OCI-LY7 (cell line): ENCODE measurements at regions not wholly inside any gene's neighbourhood (a gene's known extent, or its start where the extent isn't known, plus 50 kb on each side); places are given as distances from the start of the nearest gene placed in this dataset.

Experiments used
- BruUV-seq: library from RNA; stranded (reverse); fragments of 400-500 nt; replicated peaks from 2 replicates; lab custom pipeline; 2021; lab: Mats Ljungman, UMichigan
- CTCF ChIA-PET: fragments of 300-600 bp; sonication (Branson Sonifier 250); formaldehyde crosslinking; loops from one replicate; lab custom pipeline; 2022; ENCODE audit warnings: antibody characterized with exemption; ENCODE audit not compliant: unreplicated experiment; lab: Charles Lee
- POLR2A ChIA-PET: fragments of 300-600 bp; sonication (Branson Sonifier 250); formaldehyde crosslinking; loops from one replicate; lab custom pipeline; 2022; ENCODE audit warnings: antibody characterized with exemption; lab: Charles Lee
- DNase-seq: peaks from one replicate; pipeline ENCODE4 v3.0.0-alpha.2; 2015; ENCODE audit warnings: low spot score
- H2AFZ ChIP-seq: fragments of 200-600 bp; sonication (generic), shearing (Covaris generic); 2 replicates; pipeline ENCODE4 v1.6.1; 2014; ENCODE audit warnings: mild to moderate bottlenecking, antibody characterized with exemption, low read length, moderate library complexity
- H3K27ac ChIP-seq: fragments of 200-600 bp; sonication (generic); 2 replicates; pipeline ENCODE4 v1.5.1; 2014; ENCODE audit warnings: mixed run types, low read depth, mild to moderate bottlenecking, moderate library complexity, low read length, inconsistent platforms; ENCODE audit not compliant: poor library complexity, severe bottlenecking
- H3K36me3 ChIP-seq: fragments of 200-600 bp; sonication (generic); 2 replicates; pipeline ENCODE4 v1.6.1; 2014; ENCODE audit warnings: mild to moderate bottlenecking, antibody characterized with exemption, low read length, moderate library complexity, mixed read lengths; ENCODE audit not compliant: insufficient read depth
- H3K4me1 ChIP-seq: fragments of 200-600 bp; sonication (generic); 2 replicates; pipeline ENCODE4 v1.5.1; 2014; ENCODE audit warnings: mild to moderate bottlenecking, low read length; ENCODE audit not compliant: insufficient read depth, poor library complexity, severe bottlenecking
- H3K4me2 ChIP-seq: fragments of 200-600 bp; sonication (generic); 2 replicates; pipeline ENCODE4 v1.6.1; 2014; ENCODE audit warnings: mild to moderate bottlenecking, low read length
- H3K4me3 ChIP-seq: fragments of 200-600 bp; sonication (generic); 2 replicates; pipeline ENCODE4 v1.5.1; 2014; ENCODE audit warnings: mild to moderate bottlenecking, low read depth, low read length; ENCODE audit not compliant: poor library complexity, severe bottlenecking
- H3K79me2 ChIP-seq: fragments of 200-600 bp; sonication (generic); 2 replicates; pipeline ENCODE4 v1.6.1; 2016; ENCODE audit warnings: low read depth, mild to moderate bottlenecking, low read length, moderate library complexity, mixed read lengths; ENCODE audit not compliant: insufficient read depth
- H3K9me2 ChIP-seq: fragments of 200-600 bp; sonication (generic); 2 replicates; pipeline ENCODE4 v1.6.1; 2016; ENCODE audit warnings: mild to moderate bottlenecking, low read length, mixed read lengths; ENCODE audit not compliant: insufficient read depth
- H3K9me3 ChIP-seq: fragments of 200-600 bp; sonication (generic); 2 replicates; pipeline ENCODE4 v1.6.1; 2014; ENCODE audit warnings: mild to moderate bottlenecking, mixed run types, low read length, mixed read lengths
- H4K20me1 ChIP-seq: fragments of 200-600 bp; sonication (generic); 2 replicates; pipeline ENCODE4 v1.6.1; 2014; ENCODE audit warnings: mild to moderate bottlenecking, antibody characterized with exemption, low read length, moderate library complexity, mixed read lengths; ENCODE audit not compliant: insufficient read depth
- CTCF ChIP-seq: fragments of 200-600 bp; sonication (generic); conservative IDR thresholded peaks from 2 replicates; pipeline ENCODE4 v1.5.1; 2014; ENCODE audit warnings: mild to moderate bottlenecking, antibody characterized with exemption, low read length, moderate library complexity, mixed read lengths
- EZH2phosphoT487 ChIP-seq: fragments of 200-600 bp; sonication (generic); IDR thresholded peaks from 2 replicates; pipeline ENCODE4 v1.6.1; 2018; ENCODE audit warnings: low read depth, borderline replicate concordance, mild to moderate bottlenecking, mixed run types, antibody characterized with exemption, low read length, moderate library complexity, mixed read lengths
- intact Hi-C: fragments of 100-400 bp; cut with micrococcal nuclease; formaldehyde crosslinking; loops from one replicate; pipeline ENCODE4 v1.10.0; 2022; ENCODE audit not compliant: unreplicated experiment

- no TSS peak for BruUV-seq
Measured at GRCh38 chr18:56326336-56327072, 311.9 kb downstream of the TXNL1 start.

GRCh38 chr18:56323673-56324072 lies 314.7 kb downstream of the TXNL1 start:
- CTCF ChIA-PET: no interaction called here

More at GRCh38 chr18:56326336-56327072, 311.9 kb downstream of the TXNL1 start:
- no peak overlapping the region for H2AFZ ChIP-seq
- no peaks in the 10 kb centered on the region for H3K36me3 ChIP-seq
- TF ChIP-seq CTCF (no peak), EZH2phosphoT487 (no peak)
- CTCF ChIA-PET: no interaction called here
- H3K9me2 ChIP-seq: no peaks in the 10 kb centered on the region
- H3K9me3 ChIP-seq: no peaks in the 10 kb centered on the region
- H4K20me1 ChIP-seq: no peaks in the 10 kb centered on the region
- no peaks in the 10 kb centered on the region for H3K79me2 ChIP-seq
- H3K4me1 ChIP-seq: peaks cover 1% of the 10 kb centered on the region
- POLR2A ChIA-PET: interaction anchor here (0.8 kb wide), 1 partner anchor 9 kb away, joined by 4 read pairs; no protein-coding TSS in a partner anchor
- no peak overlapping the region for H3K4me2 ChIP-seq
- intact Hi-C loops: no loop called here
- H3K27ac ChIP-seq: no peak overlapping the region
- DNase-seq: no peak
- H3K4me3 ChIP-seq: no peak overlapping the region

More at GRCh38 chr18:56323673-56324072, 314.7 kb downstream of the TXNL1 start:
- no peak overlapping the region for H3K4me3 ChIP-seq
- POLR2A ChIA-PET: no interaction called here
- no peak overlapping the region for H2AFZ ChIP-seq
- no peak overlapping the region for H3K27ac ChIP-seq
- H4K20me1 ChIP-seq: no peaks in the 10 kb centered on the region
- DNase-seq: no peak
- H3K79me2 ChIP-seq: no peaks in the 10 kb centered on the region
- H3K9me3 ChIP-seq: no peaks in the 10 kb centered on the region
- no peaks in the 10 kb centered on the region for H3K36me3 ChIP-seq
- no peak for TF ChIP-seq CTCF
- TF ChIP-seq EZH2phosphoT487: no peak
- BruUV-seq: no TSS peak
- intact Hi-C loops: no loop called here
- H3K4me1 ChIP-seq: peaks cover 7% of the 10 kb centered on the region
- H3K4me2 ChIP-seq: no peak overlapping the region
- no peaks in the 10 kb centered on the region for H3K9me2 ChIP-seq
